Endothelial cell of umbilical vein (primary cell): ENCODE measurements at regions not wholly inside any gene's neighbourhood (a gene's known extent, or its start where the extent isn't known, plus 50 kb on each side); places are given as distances from the start of the nearest gene placed in this dataset.

Experiments used
- BruUV-seq: library from RNA; stranded (reverse); fragments of 400-500 nt; replicated peaks from 2 replicates; lab custom pipeline; 2021; lab: Mats Ljungman, UMichigan
- CTCF ChIA-PET: fragments of 300-600, 350-600 bp; sonication (Branson Sonifier 250); formaldehyde crosslinking; loops from one replicate; lab custom pipeline; 2021; ENCODE audit warnings: antibody characterized with exemption, inconsistent platforms; lab: Charles Lee
- POLR2A ChIA-PET: fragments of 300-600, 350-600 bp; sonication (Branson Sonifier 250); formaldehyde crosslinking; loops from one replicate; lab custom pipeline; 2021; ENCODE audit warnings: antibody characterized with exemption, inconsistent platforms; lab: Charles Lee
- DNase-seq: peaks from one replicate; pipeline ENCODE4 v3.0.0-alpha.2; 2011; ENCODE audit warnings: low read depth, low spot score
- FAIRE-seq: peaks from 2 replicates; lab custom pipeline; 2011; peaks lifted over from hg19 to GRCh38; lab: Jason Lieb, UNC
- H2AFZ ChIP-seq: 2 replicates; pipeline ENCODE4 v1.6.0; 2012; ENCODE audit warnings: low read depth, low read length, control low read depth, inconsistent platforms
- H3K27ac ChIP-seq: 2 replicates; pipeline ENCODE4 v1.5.1; 2011; ENCODE audit warnings: low read depth, mild to moderate bottlenecking, control low read depth, low read length, moderate library complexity; ENCODE audit not compliant: insufficient read depth
- H3K27me3 ChIP-seq, 2 experiments: 2 replicates each; pipeline versions ENCODE4 v1.6.0 to v1.6.1; 2011; ENCODE audit warnings: low read length in 2 of 2, mixed read lengths in 1 of 2; ENCODE audit not compliant: control insufficient read depth in 2 of 2, insufficient read depth in 2 of 2
- H3K36me3 ChIP-seq, 2 experiments: 2 replicates in 1 of 2; 3 replicates in 1 of 2; pipeline ENCODE4 v1.5.1; 2011; ENCODE audit warnings: low read length in 2 of 2, mild to moderate bottlenecking in 1 of 2, moderate library complexity in 1 of 2; ENCODE audit not compliant: control insufficient read depth in 2 of 2, insufficient read depth in 2 of 2; ENCODE audit errors: extremely low read depth in 1 of 2
- H3K4me1 ChIP-seq: 3 replicates; pipeline ENCODE4 v1.5.1; 2011; ENCODE audit warnings: mild to moderate bottlenecking, low read length; ENCODE audit not compliant: control insufficient read depth, insufficient read depth; ENCODE audit errors: extremely low read depth
- H3K4me2 ChIP-seq: 2 replicates; pipeline ENCODE4 v1.6.1; 2011; ENCODE audit warnings: low read length, control low read depth, mixed read lengths; ENCODE audit not compliant: insufficient read depth
- H3K4me3 ChIP-seq, 3 experiments: fragments of 200-600 bp in 1 of 3; sonication (generic), shearing (Covaris generic) in 1 of 3; replicated peaks in 1 of 3; 2 replicates each; pipeline ENCODE4 v1.5.1; 2011 to 2016; ENCODE audit warnings: control low read depth in 3 of 3, low read length in 3 of 3, mild to moderate bottlenecking in 2 of 3, inconsistent platforms in 1 of 3, low read depth in 1 of 3, moderate library complexity in 1 of 3; ENCODE audit not compliant: insufficient read depth in 1 of 3
- H3K79me2 ChIP-seq: 2 replicates; pipeline ENCODE4 v1.6.0; 2012; ENCODE audit warnings: low read length, inconsistent platforms; ENCODE audit not compliant: control insufficient read depth, insufficient read depth
- H3K9ac ChIP-seq: replicated peaks from 2 replicates; pipeline ENCODE3; 2011; ENCODE audit warnings: low read length, control low read depth; ENCODE audit not compliant: insufficient read depth; ENCODE audit errors: extremely low read depth
- H3K9me1 ChIP-seq: replicated peaks from 3 replicates; pipeline ENCODE4 v1.6.0; 2011; ENCODE audit warnings: mild to moderate bottlenecking, low read length; ENCODE audit not compliant: control insufficient read depth, insufficient read depth; ENCODE audit errors: extremely low read depth
- H3K9me3 ChIP-seq: replicated peaks from 2 replicates; pipeline ENCODE4 v1.5.1; 2012; ENCODE audit warnings: low read length, inconsistent platforms; ENCODE audit not compliant: control insufficient read depth, insufficient read depth
- H4K20me1 ChIP-seq: replicated peaks from 2 replicates; pipeline ENCODE3; 2011; ENCODE audit warnings: mild to moderate bottlenecking, low read length; ENCODE audit not compliant: control insufficient read depth, insufficient read depth; ENCODE audit errors: extremely low read depth
- EZH2 ChIP-seq: IDR thresholded peaks from 2 replicates; pipeline ENCODE4 v1.6.1; 2012; ENCODE audit warnings: borderline replicate concordance, low read depth, mild to moderate bottlenecking, moderate library complexity, low read length, inconsistent platforms; ENCODE audit not compliant: severe bottlenecking
- FOS ChIP-seq: IDR thresholded peaks from 2 replicates; pipeline ENCODE4 v1.6.1; 2011; ENCODE audit warnings: mild to moderate bottlenecking, low read length, moderate library complexity, borderline replicate concordance; ENCODE audit not compliant: insufficient read depth
- GATA2 ChIP-seq: IDR thresholded peaks from 2 replicates; pipeline ENCODE4 v1.7.0; 2011; ENCODE audit warnings: low read depth, mild to moderate bottlenecking, moderate library complexity, mixed read lengths, low read length; ENCODE audit not compliant: insufficient read length, insufficient read depth
- JUN ChIP-seq: IDR thresholded peaks from 2 replicates; pipeline ENCODE4 v1.6.1; 2011; ENCODE audit warnings: borderline replicate concordance, low read depth; ENCODE audit not compliant: insufficient read length, insufficient read depth
- MAX ChIP-seq: IDR thresholded peaks from 2 replicates; pipeline ENCODE4 v1.6.1; 2011; ENCODE audit not compliant: insufficient read depth, insufficient read length
- MYC ChIP-seq: IDR thresholded peaks from one replicate; pipeline ENCODE4 v1.6.1; 2011; ENCODE audit warnings: mild to moderate bottlenecking, low read depth, low read length
- POLR2A ChIP-seq: IDR thresholded peaks from 2 replicates; pipeline ENCODE4 v1.6.1; 2012; ENCODE audit warnings: low read depth, mild to moderate bottlenecking, control low read depth, low read length
- POLR2AphosphoS5 ChIP-seq: IDR thresholded peaks from 2 replicates; pipeline ENCODE4 v1.6.1; 2012; ENCODE audit warnings: low read depth, mild to moderate bottlenecking, control low read depth, low read length, moderate library complexity; ENCODE audit not compliant: insufficient read depth
- dilution Hi-C: fragments of 300-500 bp; cut with MboI; formaldehyde crosslinking; loops from one replicate; pipeline ENCODE4 v1.15.0; 2019; ENCODE audit warnings: low sequenced_read_pairs; ENCODE audit not compliant: extremely low pct_ligation_motif_present
- intact Hi-C: fragments of 100-400 bp; cut with micrococcal nuclease; formaldehyde crosslinking; loops from one replicate; pipeline ENCODE4 v1.10.0; 2022
- TF ChIP-seq, protein P1 (sequence below), 2 donors: IDR thresholded peaks; 1 replicate in 1 of 2; 2 replicates in 1 of 2; pipeline ENCODE4 v1.5.1; 2011; ENCODE audit warnings: low read length in 2 of 2, mild to moderate bottlenecking in 2 of 2, moderate library complexity in 2 of 2, control low read depth in 1 of 2, inconsistent platforms in 1 of 2, low read depth in 1 of 2; ENCODE audit not compliant: insufficient read depth in 1 of 2; ENCODE audit errors: extremely low read depth in 1 of 2

- no TSS peak for BruUV-seq
- Histone ChIP-seq H3K9me3 (no peaks in the 10 kb centered on the region), H3K27me3 (no peaks in the 10 kb centered on the region), H3K36me3 (no peaks in the 10 kb centered on the region), H3K9me1 (no peaks in the 10 kb centered on the region), H3K9ac (no peak overlapping the region), H3K4me3 (no peak overlapping the region), H3K27ac (no peak overlapping the region), H3K4me2 (no peak overlapping the region), H3K79me2 (no peaks in the 10 kb centered on the region), H3K4me1 (peaks cover 28% of the 10 kb centered on the region), H2AFZ (no peak overlapping the region), H4K20me1 (no peaks in the 10 kb centered on the region)
- no peak for FAIRE-seq
- ChIA-PET POLR2A (no interaction called here), CTCF (interaction anchor here (0.9 to 1.4 kb wide), 2 partner anchors 22 to 65 kb away, joined by 3 to 5 read pairs; no protein-coding TSS in a partner anchor)
- DNase-seq = no peak
- TF ChIP-seq, protein P1, sequence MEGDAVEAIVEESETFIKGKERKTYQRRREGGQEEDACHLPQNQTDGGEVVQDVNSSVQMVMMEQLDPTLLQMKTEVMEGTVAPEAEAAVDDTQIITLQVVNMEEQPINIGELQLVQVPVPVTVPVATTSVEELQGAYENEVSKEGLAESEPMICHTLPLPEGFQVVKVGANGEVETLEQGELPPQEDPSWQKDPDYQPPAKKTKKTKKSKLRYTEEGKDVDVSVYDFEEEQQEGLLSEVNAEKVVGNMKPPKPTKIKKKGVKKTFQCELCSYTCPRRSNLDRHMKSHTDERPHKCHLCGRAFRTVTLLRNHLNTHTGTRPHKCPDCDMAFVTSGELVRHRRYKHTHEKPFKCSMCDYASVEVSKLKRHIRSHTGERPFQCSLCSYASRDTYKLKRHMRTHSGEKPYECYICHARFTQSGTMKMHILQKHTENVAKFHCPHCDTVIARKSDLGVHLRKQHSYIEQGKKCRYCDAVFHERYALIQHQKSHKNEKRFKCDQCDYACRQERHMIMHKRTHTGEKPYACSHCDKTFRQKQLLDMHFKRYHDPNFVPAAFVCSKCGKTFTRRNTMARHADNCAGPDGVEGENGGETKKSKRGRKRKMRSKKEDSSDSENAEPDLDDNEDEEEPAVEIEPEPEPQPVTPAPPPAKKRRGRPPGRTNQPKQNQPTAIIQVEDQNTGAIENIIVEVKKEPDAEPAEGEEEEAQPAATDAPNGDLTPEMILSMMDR (IDR thresholded peaks at IDR 0.05; ENCODE audit: extremely low read depth in 1 of 2, insufficient read depth in 1 of 2, low read depth in 1 of 2, low read length in 2 of 2) = no peak
- no peak for TF ChIP-seq GATA2
- no peak for TF ChIP-seq JUN
- no peak for TF ChIP-seq EZH2
- TF ChIP-seq POLR2A = no peak
- no peak for TF ChIP-seq MAX
- TF ChIP-seq FOS = no peak
- no peak for TF ChIP-seq MYC
- no peak for TF ChIP-seq POLR2AphosphoS5
- intact Hi-C loops = no loop called here
- dilution Hi-C loops = no loop called here
Observed at GRCh38 chr3:159187706-159188105, 385.9 kb downstream of the MFSD1 start.
